Activated CD4-positive, CD25-positive, alpha-beta regulatory T cell treated with anti-CD3 and anti-CD28 coated beads, Interleukin-2, amount 50 U/mL, for 72 hours (primary cell): ENCODE measurements at regions not wholly inside any gene's neighbourhood (a gene's known extent, or its start where the extent isn't known, plus 50 kb on each side); places are given as distances from the start of the nearest gene placed in this dataset.

ENCODE experiments used
- DNase-seq: peaks from one replicate; pipeline ENCODE4 v3.0.0; 2021

DNA sequence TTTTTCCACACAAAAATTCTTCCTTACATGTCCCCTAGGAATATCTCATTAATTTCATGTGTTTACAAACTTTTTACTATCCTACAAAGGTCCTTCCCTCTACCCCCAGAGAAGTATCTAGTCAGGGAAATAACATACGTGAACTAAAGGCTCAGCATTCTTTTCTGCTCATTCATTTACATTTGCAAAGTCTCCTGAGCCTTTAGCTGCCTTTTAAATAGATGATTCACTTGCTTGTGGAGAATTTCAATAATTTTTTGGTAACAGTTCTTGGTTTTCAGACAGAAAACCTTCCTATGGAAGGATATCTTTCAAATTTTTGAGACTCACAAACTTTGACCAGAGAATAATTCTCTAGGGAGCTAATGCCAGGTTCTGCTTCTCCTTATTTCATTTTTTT lies 81.5 kb upstream of the RMDN2 start:
- DNase-seq, result no peak

DNA sequence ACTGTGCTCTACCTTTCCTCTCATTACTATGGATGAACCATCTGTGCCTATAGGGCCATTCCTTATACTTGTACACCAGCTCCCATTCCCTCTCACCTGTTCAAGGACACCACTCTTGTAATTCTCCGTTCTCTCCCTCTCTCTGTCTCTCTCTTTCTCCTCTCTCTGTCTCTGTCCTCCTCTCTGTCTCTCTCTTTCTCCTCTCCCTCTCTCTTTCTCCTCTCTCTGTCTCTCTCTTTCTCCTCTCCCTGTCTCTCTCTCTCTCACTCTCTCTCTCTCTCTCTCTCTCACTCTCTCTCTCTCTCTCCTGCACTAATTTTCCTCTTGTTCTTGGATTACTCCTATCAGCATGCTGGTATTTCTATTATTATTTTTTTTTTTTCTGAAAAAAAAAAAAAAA lies 78.9 kb upstream of the RMDN2 start:
- no peak for DNase-seq

DNA sequence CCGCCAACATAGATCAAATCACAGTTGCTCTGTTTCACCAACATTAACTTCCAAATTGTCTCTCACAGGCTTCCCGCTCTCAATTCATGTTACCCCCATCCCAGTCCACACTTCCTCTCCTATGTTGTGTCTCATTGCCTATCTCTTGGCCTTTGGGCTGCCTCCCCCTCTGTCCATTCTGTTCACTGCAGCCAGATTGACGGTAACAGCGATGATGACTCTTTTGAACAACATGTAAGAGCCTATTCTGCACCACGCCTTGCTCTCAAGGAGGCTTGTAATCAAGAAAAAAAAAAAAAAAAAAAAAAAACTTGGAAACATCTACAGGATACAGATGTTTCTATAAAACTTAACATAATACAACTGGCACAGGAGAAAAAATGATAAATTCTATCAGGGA lies 77.3 kb upstream of the RMDN2 start:
- DNase-seq, result no peak

DNA sequence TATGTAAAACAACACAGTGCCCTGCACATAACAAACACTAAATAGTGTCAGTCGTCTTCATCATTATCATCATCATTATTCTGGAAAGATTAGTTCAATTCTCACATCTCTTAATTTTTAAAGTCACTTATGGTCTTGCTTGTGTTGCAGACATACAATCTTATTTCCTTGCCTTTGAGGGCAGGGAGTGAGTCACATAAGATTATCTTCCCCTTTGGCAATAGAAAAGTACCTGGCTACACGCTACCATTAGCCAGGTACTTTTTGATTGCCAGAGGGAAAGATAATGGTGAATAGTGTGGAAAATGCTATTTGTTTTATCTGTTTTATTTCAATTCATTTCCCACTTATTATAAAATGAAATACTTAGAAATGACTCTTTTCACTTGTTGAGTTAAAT lies 76.6 kb upstream of the RMDN2 start:
- DNase-seq, result no peak

DNA sequence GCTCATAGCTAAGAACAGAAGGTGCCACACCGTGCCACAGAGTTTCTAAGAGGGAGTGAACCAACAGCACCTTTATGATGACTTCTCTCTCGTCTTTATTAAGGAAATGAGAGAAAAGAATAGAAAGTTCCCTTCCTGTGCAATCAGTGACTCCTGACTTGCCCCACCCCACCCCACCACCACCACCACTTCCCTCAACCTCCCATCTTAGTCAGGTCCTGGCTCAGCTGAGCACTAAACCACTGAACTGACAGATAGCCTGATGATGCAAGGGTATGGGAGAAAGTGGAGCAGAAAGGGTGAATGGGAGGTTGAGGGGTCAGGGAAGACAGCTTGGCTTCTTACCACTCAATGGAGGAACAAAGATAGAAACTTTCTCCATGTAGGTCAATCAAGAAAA lies 75.2 kb upstream of the RMDN2 start:
- DNase-seq, result no peak

DNA sequence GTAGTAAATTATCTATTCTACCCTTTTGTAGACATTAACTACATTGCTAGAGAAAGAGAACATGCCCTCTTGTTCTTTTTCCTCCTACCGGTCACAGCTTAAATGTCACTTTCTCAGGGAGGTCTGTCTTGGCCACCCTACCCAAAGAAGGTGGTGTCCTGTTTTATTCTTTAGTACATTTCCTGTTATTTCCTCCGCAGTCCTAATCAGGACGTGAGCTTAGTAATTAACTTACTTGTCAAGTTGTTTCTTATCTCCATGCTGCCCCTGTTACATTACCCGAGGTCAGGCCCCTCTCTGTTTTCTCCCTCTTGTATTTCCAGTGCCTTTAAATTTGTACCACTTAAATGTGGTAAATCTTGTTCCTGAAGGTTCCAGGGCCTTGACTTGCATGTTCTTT lies 73.7 kb upstream of the RMDN2 start:
- DNase-seq, result no peak

DNA sequence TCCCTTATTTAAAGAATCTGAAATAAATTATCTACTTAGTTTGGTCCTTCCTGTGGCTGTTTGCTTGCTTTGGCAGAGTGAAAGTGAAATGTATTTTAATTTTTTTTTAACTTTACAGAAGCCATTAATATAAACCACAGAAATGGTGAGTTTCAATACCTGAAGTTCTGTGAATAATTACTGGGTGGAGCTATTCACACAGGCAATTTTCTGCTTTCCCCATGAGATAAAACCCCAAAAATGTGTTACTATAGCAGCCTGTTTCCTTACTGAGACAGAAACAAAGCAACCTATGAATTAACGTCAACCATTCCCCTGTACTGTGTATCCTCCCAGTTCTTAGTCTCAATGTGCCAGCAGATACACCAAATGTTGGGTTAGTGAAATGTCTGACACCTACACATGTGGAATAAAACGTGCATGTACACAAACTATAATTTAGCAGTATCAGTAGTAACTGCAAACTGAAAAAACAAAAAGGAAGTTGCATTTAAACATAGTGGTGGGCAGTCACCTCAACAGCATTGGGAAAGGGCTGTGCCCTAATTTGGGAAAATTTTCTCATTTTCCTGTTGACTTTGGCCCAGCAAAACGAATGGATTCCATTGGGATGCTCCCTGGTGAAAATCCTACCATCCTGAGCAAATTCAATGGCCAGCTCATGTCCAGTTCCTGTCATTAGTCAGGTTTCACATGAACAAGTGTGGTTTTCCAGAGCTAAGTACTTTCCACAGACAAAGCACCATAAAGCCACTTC lies 73.1 kb upstream of the RMDN2 start:
- DNase-seq, result no peak

DNA sequence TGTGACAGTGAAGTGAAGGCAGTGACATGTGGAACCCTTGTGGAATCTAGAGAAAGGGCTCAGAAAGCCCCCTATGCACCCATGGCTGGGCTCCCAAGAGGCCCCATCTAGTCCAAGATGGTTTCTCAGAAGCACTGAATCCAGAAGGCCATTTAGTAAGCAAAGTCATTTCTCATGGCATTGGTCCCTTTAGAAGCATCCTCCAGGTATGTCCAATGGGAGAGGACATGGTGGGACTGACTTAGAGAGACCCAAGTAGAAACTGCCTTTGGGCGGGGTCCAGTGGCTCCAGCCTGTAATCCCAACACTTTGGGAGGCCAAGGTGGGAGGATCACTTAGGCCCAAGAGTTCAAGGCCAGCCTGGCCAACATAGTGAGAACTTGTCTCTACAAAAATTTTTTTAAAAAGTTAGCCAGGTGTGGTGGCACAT lies 72.5 kb upstream of the RMDN2 start:
- DNase-seq, result no peak

DNA sequence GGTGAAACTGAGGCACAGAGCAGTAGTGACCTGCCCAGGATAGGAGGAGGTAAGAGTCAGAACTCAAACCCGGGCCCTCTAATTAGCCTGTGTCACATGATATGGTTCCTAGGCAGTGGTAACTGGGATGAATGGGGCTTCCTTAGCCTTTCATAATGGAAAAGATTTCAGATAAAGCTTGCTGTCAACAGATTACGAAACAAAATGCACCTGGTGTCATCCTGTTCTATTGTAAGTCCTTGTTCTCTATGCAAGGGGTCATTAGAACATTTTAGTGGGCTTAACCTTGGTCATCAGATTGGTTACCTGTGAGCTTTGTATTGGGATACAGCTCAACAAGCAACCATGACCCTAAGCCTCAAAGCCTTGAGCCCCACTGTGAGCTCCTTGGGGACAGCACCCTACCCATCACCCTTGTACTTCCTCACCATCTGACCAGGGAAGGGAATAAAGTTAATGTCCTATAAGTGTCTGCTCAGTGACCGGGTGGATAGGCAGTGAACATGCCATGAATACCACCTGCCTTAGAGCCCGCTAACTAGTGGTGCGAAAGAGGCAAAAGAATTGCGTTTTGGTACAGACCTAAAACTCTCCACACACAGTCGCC lies 70.3 kb upstream of the RMDN2 start:
- no peak for DNase-seq

DNA sequence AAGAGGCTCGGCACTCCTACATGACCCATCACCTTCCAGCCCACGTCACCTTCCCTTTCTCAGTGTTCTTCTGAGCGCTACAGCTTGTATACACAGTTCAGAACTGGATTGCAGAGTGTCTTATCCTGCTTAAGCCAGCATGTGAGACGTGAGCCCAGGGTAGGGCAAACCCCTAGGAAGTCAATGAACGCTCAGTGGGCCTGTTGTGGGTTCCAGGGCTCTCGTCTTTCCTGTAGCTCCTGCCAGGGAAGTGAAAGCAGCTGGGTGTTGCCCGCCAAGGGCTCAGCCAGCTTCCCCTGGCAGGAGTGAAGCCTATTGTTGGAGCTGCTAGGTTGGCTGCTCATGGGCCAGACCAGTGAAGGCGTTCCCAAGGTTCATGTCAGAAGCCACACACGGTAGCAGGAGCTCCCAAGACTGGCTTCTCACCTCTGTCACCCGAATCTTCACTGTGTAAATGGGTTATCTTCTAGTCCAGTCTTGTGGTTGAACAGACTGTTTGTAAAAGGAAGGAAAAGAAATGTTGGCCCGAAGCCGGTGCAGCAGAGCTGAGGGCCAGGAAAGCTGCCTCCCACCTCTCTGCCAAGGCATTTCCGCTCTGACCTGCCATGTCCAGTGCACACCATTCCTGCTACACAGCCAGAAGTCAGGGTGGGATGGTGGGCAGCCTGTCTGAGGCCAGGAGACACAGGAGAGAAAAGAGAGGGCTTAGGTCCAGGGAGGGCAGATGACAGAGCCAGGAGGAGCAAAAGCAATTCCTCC lies 69.6 kb upstream of the RMDN2 start:
- DNase-seq, result no peak

DNA sequence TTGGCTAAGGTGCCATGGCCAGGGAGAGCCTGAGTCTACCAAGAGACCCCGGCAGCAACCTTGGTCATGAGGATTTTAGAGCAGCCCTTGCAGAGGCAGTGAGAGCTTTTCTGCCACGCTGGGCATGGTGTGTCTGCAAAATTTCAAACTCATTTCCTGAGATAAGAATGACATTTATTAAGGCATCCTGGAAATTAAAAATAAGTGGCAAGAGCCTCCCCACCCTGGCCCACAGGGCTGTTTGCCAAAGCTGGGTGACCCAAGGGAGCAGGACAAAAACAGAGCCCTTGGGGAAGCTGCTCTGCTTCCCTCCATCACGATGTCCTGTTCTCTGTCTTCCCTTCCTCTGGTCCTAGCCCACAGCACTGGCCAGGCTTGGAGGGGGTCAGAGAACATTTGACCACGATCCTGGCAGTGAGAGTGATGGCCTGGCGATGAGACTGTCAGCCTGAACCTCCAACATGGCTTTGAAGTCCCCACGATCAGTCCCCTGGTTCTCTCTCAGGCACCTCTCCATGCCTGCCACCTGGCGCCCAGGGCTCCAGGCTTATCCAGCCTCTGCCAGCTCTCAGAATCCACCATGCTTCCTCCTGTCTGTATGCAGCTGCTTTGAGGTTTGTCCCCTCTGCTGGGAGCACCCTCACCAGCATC lies 68.9 kb upstream of the RMDN2 start:
- no peak for DNase-seq

DNA sequence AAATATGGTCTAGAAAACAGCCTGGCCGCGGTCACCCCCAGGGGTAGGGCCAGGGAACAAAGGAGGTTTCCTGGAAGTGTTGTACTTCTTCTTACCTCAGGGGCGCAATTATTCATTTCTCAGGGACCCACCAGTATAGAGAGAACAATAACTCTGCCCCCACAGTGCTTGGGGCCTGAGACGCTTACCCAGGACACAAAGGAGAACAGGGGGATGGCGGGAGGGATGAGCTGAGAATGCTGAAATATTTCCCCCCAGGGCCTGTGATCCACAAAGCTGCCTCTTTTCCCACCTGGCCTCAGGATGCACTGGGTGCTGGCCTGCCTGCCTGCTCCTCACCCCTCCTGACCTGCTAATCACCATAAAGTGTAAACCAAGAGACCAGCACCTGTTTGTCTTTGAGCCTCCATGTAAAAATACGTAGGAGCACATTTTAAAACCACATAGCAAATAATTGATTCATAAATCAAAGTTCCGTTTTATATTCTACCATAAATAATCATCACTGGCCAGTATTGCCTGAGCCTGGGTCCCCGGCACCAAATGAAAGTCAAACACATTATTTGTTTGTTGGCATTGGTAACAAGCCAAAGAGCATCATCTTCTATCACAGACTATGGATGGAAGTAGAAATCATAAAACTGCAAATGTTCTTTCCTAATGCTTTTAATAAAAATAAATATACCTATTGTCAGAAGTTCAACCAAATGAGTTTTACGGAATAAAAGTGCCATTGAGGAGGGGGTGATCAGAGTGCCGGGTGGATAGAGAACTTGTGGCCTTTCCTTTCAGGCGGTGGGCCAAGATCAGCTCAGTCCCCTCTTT lies 67.3 kb upstream of the RMDN2 start:
- DNase-seq, result no peak

DNA sequence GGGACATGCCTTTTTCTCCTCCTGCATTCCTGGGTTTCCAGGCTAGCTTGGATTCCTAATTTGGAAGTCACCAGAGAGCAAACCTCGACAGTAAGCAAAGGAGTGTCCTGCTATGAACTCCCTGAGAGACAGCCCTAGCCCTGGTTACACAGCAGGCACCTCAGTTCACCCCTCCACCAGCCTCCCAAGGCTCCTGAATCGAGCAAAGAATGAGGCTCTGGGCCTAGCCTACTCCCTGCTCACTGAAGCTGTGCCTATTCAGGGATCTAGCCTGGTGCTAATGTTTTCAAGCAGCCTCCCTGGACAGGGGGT lies 66.7 kb upstream of the RMDN2 start:
- DNase-seq, result no peak

DNA sequence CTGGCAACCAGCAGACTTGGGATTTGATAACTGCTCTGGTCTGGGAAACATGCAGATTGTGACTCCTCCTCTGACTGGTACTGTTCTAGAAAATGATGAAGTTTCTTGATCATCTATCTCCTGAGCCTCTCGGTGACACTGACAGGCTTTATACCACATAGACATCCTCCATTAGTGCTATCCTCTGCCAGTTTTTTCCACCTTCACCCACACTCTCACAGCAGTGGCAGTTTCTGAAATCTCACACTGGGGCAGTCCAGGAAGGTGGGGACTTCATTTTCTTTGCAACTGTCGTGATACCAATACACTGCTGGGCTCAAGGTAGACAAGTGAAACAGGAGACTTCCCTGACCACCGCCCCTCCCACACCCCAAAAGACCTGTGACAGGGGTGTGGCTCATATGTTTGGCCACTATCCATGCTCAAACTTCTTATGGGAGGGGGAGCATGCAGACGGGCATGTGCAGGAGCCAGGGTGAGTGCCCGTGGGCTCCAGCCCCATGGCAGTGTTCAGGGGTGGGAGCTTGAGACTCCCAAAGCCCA lies 66.3 kb upstream of the RMDN2 start:
- DNase-seq, result no peak

DNA sequence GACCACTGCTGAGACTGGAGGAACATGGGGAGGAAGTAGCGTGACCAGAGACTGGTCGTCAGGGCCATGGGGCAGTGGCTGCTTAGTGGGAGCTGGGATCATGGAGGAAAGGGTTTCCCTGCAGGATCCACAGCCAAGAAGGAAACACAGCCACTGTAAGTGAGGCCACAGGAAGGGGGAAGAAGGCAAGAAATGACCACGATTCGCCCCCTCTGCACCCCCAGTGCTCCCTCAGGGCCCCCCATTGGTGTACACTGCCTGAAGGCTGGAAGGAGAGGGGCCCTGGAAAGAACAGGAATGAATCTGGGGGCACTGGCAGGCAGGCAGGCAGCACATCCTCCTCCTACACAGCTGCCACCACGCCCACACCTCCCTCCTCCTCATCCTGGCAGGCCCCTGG lies 62.5 kb upstream of the RMDN2 start:
- no peak for DNase-seq

DNA sequence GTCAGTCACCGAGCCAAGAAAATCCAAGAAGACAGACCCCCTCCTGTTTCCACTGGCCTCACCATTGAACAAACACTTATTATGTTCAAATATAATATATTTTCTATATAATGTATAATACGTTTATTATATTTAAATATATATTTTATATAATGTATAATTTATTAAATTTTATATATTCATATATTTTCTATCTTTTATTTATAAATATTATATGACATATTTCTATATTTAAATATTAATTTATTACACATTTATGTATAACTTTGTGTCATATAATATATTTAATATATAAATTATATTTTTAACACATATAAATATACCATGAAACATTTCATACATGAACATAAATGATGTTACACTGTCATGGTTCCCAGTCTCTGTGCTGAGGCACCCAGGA lies 60.9 kb upstream of the RMDN2 start:
- DNase-seq, result no peak

DNA sequence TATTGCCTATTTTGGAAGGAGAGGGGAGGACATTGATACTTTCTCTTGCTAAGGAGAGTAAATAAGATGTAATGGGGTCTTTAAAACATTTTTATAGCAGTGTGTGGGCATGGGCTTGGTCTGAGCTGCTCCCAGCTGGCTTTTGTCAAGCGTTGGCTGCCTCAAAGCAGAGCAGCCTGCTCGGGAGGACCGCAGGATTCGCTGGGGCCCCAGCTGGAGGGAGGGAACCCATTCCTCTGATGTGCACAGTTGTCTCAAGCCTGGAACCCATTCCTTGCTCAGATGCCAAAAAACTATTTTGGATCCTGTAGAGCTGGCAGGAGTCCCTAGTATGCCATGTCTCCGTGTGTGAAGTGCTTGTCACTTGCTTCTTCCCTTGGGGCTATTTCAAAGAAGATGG lies 59.4 kb upstream of the RMDN2 start:
- DNase-seq, result no peak

DNA sequence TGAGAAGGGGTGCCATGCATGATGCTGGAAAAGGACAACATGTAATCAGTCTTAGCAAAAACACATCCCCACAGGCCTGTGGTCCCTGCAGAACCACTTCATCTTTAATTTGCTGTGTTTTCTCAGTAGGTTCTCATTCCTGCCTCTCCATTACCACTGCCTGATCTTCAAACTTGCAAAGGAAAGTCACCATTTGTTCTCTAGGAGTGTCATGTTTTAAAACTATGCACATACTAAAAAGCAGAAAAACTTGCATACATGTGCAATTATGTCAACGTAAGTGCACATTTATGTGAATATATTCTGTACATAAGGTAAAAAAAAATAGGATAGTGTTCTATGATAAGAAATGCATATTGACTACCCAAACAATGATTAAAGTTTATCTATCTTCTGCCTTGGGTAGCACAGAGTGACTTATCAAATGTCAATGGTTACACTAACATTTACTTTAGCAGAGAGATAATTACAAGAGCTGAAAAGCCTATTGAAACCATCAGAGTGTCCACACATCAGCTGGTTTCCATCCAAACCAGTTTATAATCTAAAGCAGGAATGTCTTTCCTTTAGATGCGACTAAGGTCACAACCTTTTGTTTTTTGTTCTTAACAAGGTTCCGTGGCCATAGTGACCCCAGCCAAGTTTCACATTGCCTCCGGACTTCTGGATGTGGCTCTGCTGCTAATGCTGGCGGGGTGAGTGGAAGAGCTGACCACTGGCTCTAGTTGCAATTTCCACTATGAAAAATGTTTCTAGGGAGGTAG lies 58.7 kb upstream of the RMDN2 start:
- no peak for DNase-seq

DNA sequence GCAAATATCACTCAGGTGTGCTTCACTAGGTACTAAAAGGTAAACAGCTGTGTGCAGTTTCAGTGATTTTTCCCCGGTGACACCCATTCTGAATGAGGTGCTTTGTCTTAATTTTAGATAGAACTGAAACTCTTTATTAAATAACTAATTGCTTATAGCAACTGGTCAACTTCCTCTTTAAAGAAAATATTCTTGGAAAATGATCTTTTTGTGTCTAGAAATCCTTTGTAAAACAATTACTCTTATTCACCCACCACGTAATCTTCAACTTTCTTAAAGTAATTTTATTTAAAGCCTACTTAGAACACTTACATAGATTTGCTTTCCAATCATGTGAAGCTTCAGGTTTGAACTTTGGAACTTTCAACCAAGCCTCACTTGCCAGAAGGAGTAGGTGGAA lies 57.9 kb upstream of the RMDN2 start:
- no peak for DNase-seq

DNA sequence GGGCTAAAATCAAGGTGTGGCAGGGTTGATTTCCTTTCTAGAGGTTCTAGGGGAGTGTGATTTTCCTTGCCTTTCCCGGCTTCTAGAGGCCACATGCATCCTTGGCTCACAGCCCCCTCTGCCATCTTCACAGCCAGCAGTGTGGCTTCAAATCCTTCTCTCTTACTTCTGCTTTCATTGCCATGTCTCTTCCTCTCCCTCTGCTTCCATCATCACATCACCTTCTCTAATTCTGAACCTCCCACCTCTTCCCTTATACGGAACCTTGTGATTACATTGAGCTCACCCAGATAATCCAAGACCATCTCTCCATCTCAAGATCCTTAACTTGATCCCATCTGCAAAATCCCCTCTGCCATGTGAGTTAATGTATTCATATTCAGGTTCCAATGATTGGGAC lies 56.2 kb upstream of the RMDN2 start:
- no peak for DNase-seq

DNA sequence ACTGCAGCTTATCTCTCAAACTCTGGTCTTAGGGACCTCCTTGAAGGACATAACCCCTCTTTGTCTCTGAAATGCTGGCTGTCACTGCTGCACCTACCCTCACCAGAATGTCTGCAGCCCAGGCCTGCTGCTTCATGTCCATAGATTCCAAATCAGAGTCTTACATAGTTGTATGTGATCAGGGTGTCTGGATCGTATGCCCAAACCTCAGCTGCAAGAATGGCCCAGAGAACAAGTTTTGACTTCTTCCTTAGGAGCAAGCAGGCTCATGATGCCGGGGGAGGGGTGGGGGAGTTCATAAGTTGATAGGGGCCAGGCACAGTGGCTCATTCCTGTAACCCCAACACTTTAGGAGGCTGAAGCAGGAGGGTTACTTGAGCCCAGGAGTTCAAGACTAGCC lies 55.8 kb upstream of the RMDN2 start:
- no peak for DNase-seq

DNA sequence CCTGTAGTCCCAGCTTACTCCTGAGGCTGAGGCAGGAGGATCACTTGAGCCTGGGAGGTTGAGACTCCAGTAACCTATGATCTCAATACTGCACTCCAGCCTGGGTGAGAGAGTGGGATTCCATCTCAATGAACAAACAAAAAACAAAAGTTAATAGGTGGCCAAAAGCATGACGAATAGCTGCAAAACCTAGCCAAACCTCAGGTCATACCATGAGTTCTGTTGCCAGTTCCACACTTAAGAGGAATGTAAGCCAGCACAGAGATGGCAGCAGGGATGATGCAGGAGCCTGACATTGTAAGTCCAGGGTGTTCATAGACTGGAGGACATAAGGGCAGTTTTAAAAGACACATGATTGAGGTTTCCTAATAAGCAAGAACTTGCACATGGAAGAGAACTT lies 55.3 kb upstream of the RMDN2 start:
- no peak for DNase-seq
